ENCODE measurements at regions not wholly inside any gene's neighbourhood (a gene's known extent, or its start where the extent isn't known, plus 50 kb on each side); places are given as distances from the start of the nearest gene placed in this dataset.

- Histone ChIP-seq H3K9ac (ENCODE audit: insufficient read depth, low read depth, low read length) (no peak overlapping the region), H3K27ac (ENCODE audit: extremely low read length, insufficient read depth, low read length) (no peak overlapping the region), H3K36me3 (replicated peaks in 1 of 2; ENCODE audit: control insufficient read depth in 1 of 2, insufficient read depth in 2 of 2, low read length in 2 of 2) (no peaks in the 10 kb centered on the region), H3K4me3 (replicated peaks in 1 of 3; ENCODE audit: insufficient read depth in 1 of 3, low read depth in 2 of 3, low read length in 3 of 3) (no peak overlapping the region), H3K9me3 (ENCODE audit: low read length) (no peaks in the 10 kb centered on the region), H4K20me1 (ENCODE audit: insufficient read depth, low read length) (no peaks in the 10 kb centered on the region), H3K4me2 (ENCODE audit: low read depth, low read length) (no peak overlapping the region), H3K79me2 (ENCODE audit: insufficient read depth, low read length) (no peaks in the 10 kb centered on the region), H3K27me3 (ENCODE audit: control insufficient read depth in 1 of 2, insufficient read depth in 2 of 2, low read length in 2 of 2) (no peaks in the 10 kb centered on the region), H2AFZ (ENCODE audit: low read length) (no peak overlapping the region), H3K4me1 (ENCODE audit: insufficient read depth, low read length) (0 out of 2 replicates have a peak, but pooled peaks cover 6% of the 10 kb centered on the region)
- in situ Hi-C loops (cut with HindIII; ENCODE audit: extremely low pct_ligation_motif_present, low pct_unique_long_range_greater_than_20kb) (loop anchor here (5.0 kb wide), 2 partner anchors 110 to 280 kb away; no protein-coding TSS in a partner anchor), intact Hi-C loops (cut with micrococcal nuclease; ENCODE audit: unreplicated experiment) (loop anchor here (1.0 to 5.0 kb wide), 3 partner anchors 107 to 297 kb away; no protein-coding TSS in a partner anchor)
- ChIA-PET CTCF (ENCODE audit: low intra/inter-chr PET ratio, low total read pairs) (interaction anchor here (0.9 to 8.8 kb wide), 3 partner anchors 107 to 286 kb away, joined by 3 to 182 read pairs (median 3); partner anchors contain the start of gene PERP), POLR2A (no interaction called here)
- ATAC-seq (peak; percentile 51), DNase-seq (ENCODE audit: low spot score) (peak; percentile 44), FAIRE-seq (peak; percentile 80)
- no TSS peak for BruUV-seq (replicated peaks)
- TF ChIP-seq SRSF9 (IDR thresholded peaks at IDR 0.05; ENCODE audit: borderline replicate concordance, insufficient read depth, low read depth, low read length, poor library complexity, severe bottlenecking): no peak
- TF ChIP-seq CTCF (CRISPR knock-in tag; IDR thresholded peaks at IDR 0.05): peak; percentile 88
- TF ChIP-seq SNAI1 (CRISPR knock-in tag; IDR thresholded peaks at IDR 0.05; ENCODE audit: borderline replicate concordance): no peak
- no peak for TF ChIP-seq HOXA7 (CRISPR knock-in tag; IDR thresholded peaks at IDR 0.05)
- no peak for TF ChIP-seq HCFC1 (IDR thresholded peaks at IDR 0.05; ENCODE audit: low read depth, low read length)
- TF ChIP-seq KAT8 (CRISPR knock-in tag; IDR thresholded peaks at IDR 0.05): peak; percentile 49; the same call in 1 of the 2 replicates
- TF ChIP-seq AHR (CRISPR knock-in tag; IDR thresholded peaks at IDR 0.05): no peak
- TF ChIP-seq ZNF124 (CRISPR knock-in tag; IDR thresholded peaks at IDR 0.05): 0 out of 2 replicates have a peak, but pooled peaks have one; percentile 43
- peak; percentile 96 for TF ChIP-seq SMC3 (IDR thresholded peaks at IDR 0.05; ENCODE audit: low read length)
- peak; percentile 95 for TF ChIP-seq STAG1 (CRISPR knock-in tag; IDR thresholded peaks at IDR 0.05)
- no peak for TF ChIP-seq ATF4 (CRISPR knock-in tag; IDR thresholded peaks at IDR 0.05)
- peak; percentile 87 for TF ChIP-seq RAD21 (CRISPR knock-in tag; IDR thresholded peaks at IDR 0.05)
- 0 out of 2 replicates have a peak, but pooled peaks have one; percentile 34 for TF ChIP-seq THRA (CRISPR knock-in tag; IDR thresholded peaks at IDR 0.05; ENCODE audit: borderline replicate concordance)
- TF ChIP-seq PAX8 (CRISPR knock-in tag; IDR thresholded peaks at IDR 0.05; ENCODE audit: borderline replicate concordance): no peak
- TF ChIP-seq THAP11 (CRISPR knock-in tag; IDR thresholded peaks at IDR 0.05): 0 out of 2 replicates have a peak, but pooled peaks have one; percentile 16
- 5% methylated on average over 6 of the region's 6 CpGs for WGBS (ENCODE audit: low lambda C conversion rate)
Observed at GRCh38 chr6:138001750-138002349, 105.4 kb downstream of the PERP start.
